HCT116 (cell line): ENCODE measurements at regions not wholly inside any gene's neighbourhood (a gene's known extent, or its start where the extent isn't known, plus 50 kb on each side); places are given as distances from the start of the nearest gene placed in this dataset.

ENCODE experiments used
- ATAC-seq: fragments of 200-7000 bp; cut with Tn5 transposase; 2 replicates; pipeline ENCODE4 v1.9.1; 2020; ENCODE audit warnings: mild to moderate bottlenecking, moderate library complexity
- BruUV-seq: library from RNA; stranded (reverse); fragments of 400-500 nt; replicated peaks from 2 replicates; lab custom pipeline; 2021; lab: Mats Ljungman, UMichigan
- CTCF ChIA-PET: fragments of 300-600 bp; sonication (Branson Sonifier 250); formaldehyde crosslinking; loops from one replicate; lab custom pipeline; 2021; ENCODE audit warnings: antibody characterized with exemption; lab: Charles Lee
- POLR2A ChIA-PET: fragments of 300-600, 350-600 bp; sonication (Branson Sonifier 250); formaldehyde crosslinking; loops from one replicate; lab custom pipeline; 2021; ENCODE audit warnings: antibody characterized with exemption; lab: Charles Lee
- RAD21 ChIA-PET, 2 experiments: fragments of 300-600 bp; sonication (Branson Sonifier 250); formaldehyde crosslinking; loops; one replicate each; lab custom pipeline; 2023; ENCODE audit warnings: low total read pairs in 2 of 2; ENCODE audit not compliant: uncharacterized antibody in 2 of 2, unreplicated experiment in 2 of 2, low non-redundant PET in 1 of 2; lab: Charles Lee
- DNase-seq: peaks from one replicate; pipeline ENCODE4 v3.0.0-alpha.2; 2010; ENCODE audit warnings: low read depth, low spot score
- H2AFZ ChIP-seq: fragments of 200-600 bp; shearing (Covaris generic), sonication (generic); 2 replicates; pipeline ENCODE4 v1.6.1; 2017; ENCODE audit warnings: low read depth, mixed run types, mixed read lengths, antibody characterized with exemption, low read length; ENCODE audit not compliant: poor library complexity, severe bottlenecking
- H3K27ac ChIP-seq: 2 replicates; pipeline ENCODE4 v1.5.1; 2012; ENCODE audit warnings: low read depth, low read length
- H3K27me3 ChIP-seq: fragments of 200-600 bp; sonication (generic); 2 replicates; pipeline ENCODE4 v1.6.1; 2016; ENCODE audit warnings: mixed run types, low read length, mixed read lengths; ENCODE audit not compliant: insufficient read depth
- H3K36me3 ChIP-seq, 2 experiments: fragments of 200-500 bp in 1 of 2; fragments of 200-600 bp in 1 of 2; sonication (Bioruptor generic) in 1 of 2; sonication (generic) in 1 of 2; 2 replicates each; pipeline versions ENCODE4 v1.5.1 to v1.6.1; 2014 to 2016; ENCODE audit warnings: low read length in 2 of 2, inconsistent platforms in 1 of 2, mixed read lengths in 1 of 2, mixed run types in 1 of 2; ENCODE audit not compliant: insufficient read depth in 2 of 2, control insufficient read depth in 1 of 2
- H3K4me1 ChIP-seq, 2 experiments: fragments of 200-600 bp in 1 of 2; sonication (generic) in 1 of 2; 2 replicates each; pipeline versions ENCODE4 v1.5.1 to v1.6.1; 2012 to 2017; ENCODE audit warnings: low read length in 2 of 2, inconsistent platforms in 1 of 2, mild to moderate bottlenecking in 1 of 2, mixed read lengths in 1 of 2, mixed run types in 1 of 2, moderate library complexity in 1 of 2; ENCODE audit not compliant: insufficient read depth in 2 of 2, control insufficient read depth in 1 of 2
- H3K4me2 ChIP-seq: fragments of 200-600 bp; sonication (generic); 2 replicates; pipeline ENCODE4 v1.6.1; 2017; ENCODE audit warnings: mixed run types, low read length, mixed read lengths
- H3K4me3 ChIP-seq, 2 experiments: fragments of 200-600 bp in 1 of 2; sonication (generic) in 1 of 2; replicated peaks in 1 of 2; 2 replicates each; pipeline ENCODE4 v1.5.1; 2011 to 2016; ENCODE audit warnings: low read length in 2 of 2, control low read depth in 1 of 2, low read depth in 1 of 2, mild to moderate bottlenecking in 1 of 2, mixed read lengths in 1 of 2, mixed run types in 1 of 2
- H3K79me2 ChIP-seq: fragments of 200-600 bp; sonication (generic); 2 replicates; pipeline ENCODE4 v1.6.1; 2017; ENCODE audit warnings: mild to moderate bottlenecking, mixed run types, low read length, moderate library complexity, mixed read lengths; ENCODE audit not compliant: insufficient read depth
- H3K9ac ChIP-seq: fragments of 200-600 bp; sonication (generic); 2 replicates; pipeline ENCODE4 v1.6.1; 2016; ENCODE audit warnings: low read length, mixed read lengths
- H3K9me2 ChIP-seq: fragments of 200-600 bp; sonication (generic), shearing (Covaris generic); 2 replicates; pipeline ENCODE4 v1.6.1; 2017; ENCODE audit warnings: mixed run types, mild to moderate bottlenecking, moderate library complexity; ENCODE audit not compliant: insufficient read depth
- H3K9me3 ChIP-seq, 2 experiments: fragments of 200-500 bp in 1 of 2; fragments of 200-600 bp in 1 of 2; sonication (Bioruptor generic) in 1 of 2; sonication (generic) in 1 of 2; 2 replicates each; pipeline ENCODE4 v1.6.1; 2014 to 2017; ENCODE audit warnings: low read length in 2 of 2, mixed read lengths in 2 of 2, inconsistent platforms in 1 of 2, low read depth in 1 of 2, mild to moderate bottlenecking in 1 of 2, mixed run types in 1 of 2, moderate library complexity in 1 of 2; ENCODE audit not compliant: control insufficient read depth in 1 of 2, insufficient read depth in 1 of 2
- H4K20me1 ChIP-seq: fragments of 200-600 bp; sonication (generic), shearing (Covaris generic); 2 replicates; pipeline ENCODE4 v1.6.1; 2017; ENCODE audit warnings: mixed run types, mild to moderate bottlenecking, moderate library complexity; ENCODE audit not compliant: insufficient read depth
- CBX3 ChIP-seq: IDR thresholded peaks from 2 replicates; pipeline ENCODE4 v1.6.1; 2012; ENCODE audit warnings: low read depth
- CEBPB ChIP-seq: IDR thresholded peaks from 2 replicates; pipeline ENCODE4 v1.6.1; 2012; ENCODE audit warnings: low read depth
- EGR1 ChIP-seq: IDR thresholded peaks from 2 replicates; pipeline ENCODE4 v1.6.1; 2012; ENCODE audit warnings: low read depth
- EZH2 ChIP-seq: fragments of 200-600 bp; sonication (generic); IDR thresholded peaks from 2 replicates; pipeline ENCODE4 v1.6.1; 2017; ENCODE audit warnings: antibody characterized with exemption, mixed run types
- EZH2phosphoT487 ChIP-seq: fragments of 200-600 bp; IDR thresholded peaks from 2 replicates; pipeline ENCODE4 v1.6.1; 2018; ENCODE audit warnings: antibody characterized with exemption, borderline replicate concordance
- POLR2A ChIP-seq: IDR thresholded peaks from 2 replicates; pipeline ENCODE4 v1.7.0; 2011; ENCODE audit warnings: borderline replicate concordance; ENCODE audit not compliant: insufficient read depth, insufficient read length; ENCODE audit errors: extremely low read depth
- RAD21 ChIP-seq: IDR thresholded peaks from 2 replicates; pipeline ENCODE4 v1.6.1; 2012; ENCODE audit warnings: low read depth, mild to moderate bottlenecking
- SIN3A ChIP-seq: IDR thresholded peaks from 2 replicates; pipeline ENCODE4 v1.6.1; 2012; ENCODE audit warnings: low read depth
- SRF ChIP-seq: IDR thresholded peaks from 2 replicates; pipeline ENCODE4 v1.6.1; 2012; ENCODE audit warnings: low read depth
- ZNF274 ChIP-seq: fragments of 200-500 bp; sonication (Bioruptor generic); IDR thresholded peaks from 2 replicates; pipeline ENCODE4 v1.6.1; 2014; ENCODE audit warnings: mild to moderate bottlenecking, low read depth, low read length, inconsistent platforms
- intact Hi-C: fragments of 100-400 bp; cut with micrococcal nuclease; formaldehyde crosslinking; loops from 2 replicates; pipeline ENCODE4 v1.10.0; 2022
- TF ChIP-seq, protein P1 (sequence below): IDR thresholded peaks from 2 replicates; pipeline ENCODE4 v1.6.1; 2012
- TF ChIP-seq, protein P2 (sequence below), 3 experiments: fragments of 200-600 bp in 1 of 3; sonication (generic) in 1 of 3; IDR thresholded peaks in 2 of 3; conservative IDR thresholded peaks in 1 of 3; 2 replicates each; pipeline ENCODE4 v1.5.1; 2012 to 2017; ENCODE audit warnings: low read depth in 2 of 3, low read length in 2 of 3, antibody characterized with exemption in 1 of 3, borderline replicate concordance in 1 of 3, control low read depth in 1 of 3, mild to moderate bottlenecking in 1 of 3, mixed read lengths in 1 of 3, mixed run types in 1 of 3, moderate library complexity in 1 of 3; ENCODE audit not compliant: insufficient read depth in 1 of 3
- TF ChIP-seq, protein P3 (sequence below): IDR thresholded peaks from 2 replicates; pipeline ENCODE4 v1.6.1; 2012; ENCODE audit warnings: low read depth

DNA sequence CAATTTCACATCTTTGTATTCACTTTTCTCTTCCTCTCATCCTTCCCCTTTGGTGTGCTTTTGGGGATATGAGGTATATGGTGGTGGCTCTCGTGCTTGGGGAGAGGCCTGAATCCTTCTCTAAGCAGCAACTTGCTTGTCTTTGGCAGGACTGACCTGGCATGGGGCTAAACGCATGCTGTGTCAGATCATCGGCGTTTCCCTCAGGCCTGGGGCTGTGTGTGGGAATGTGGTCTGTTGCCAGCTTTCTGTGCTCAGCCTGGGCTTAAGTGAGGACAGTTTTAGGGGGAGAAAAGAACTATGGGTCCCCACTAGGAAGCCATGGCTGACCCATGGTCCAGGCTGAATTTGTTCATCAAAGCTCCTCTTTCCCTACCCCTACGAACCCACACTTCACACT is 60.7 kb downstream of the TET3 start:
- POLR2A ChIA-PET = no interaction called here
- no peak overlapping the region for H2AFZ ChIP-seq

More for the DNA sequence above, 60.7 kb downstream of the TET3 start:
- H4K20me1 ChIP-seq = no peaks in the 10 kb centered on the region; the same call in 1 of the 2 replicates
- no peaks in the 10 kb centered on the region for H3K9me2 ChIP-seq
- no peak overlapping the region for H3K9ac ChIP-seq
- no TSS peak for BruUV-seq
- CTCF ChIA-PET = no interaction called here
- intact Hi-C loops = no loop called here
- TF ChIP-seq POLR2A = no peak
- TF ChIP-seq EGR1 = no peak
- TF ChIP-seq EZH2 = no peak
- no peak for TF ChIP-seq CEBPB
- TF ChIP-seq SIN3A = no peak
- no peak for TF ChIP-seq CBX3
- TF ChIP-seq, protein P1, sequence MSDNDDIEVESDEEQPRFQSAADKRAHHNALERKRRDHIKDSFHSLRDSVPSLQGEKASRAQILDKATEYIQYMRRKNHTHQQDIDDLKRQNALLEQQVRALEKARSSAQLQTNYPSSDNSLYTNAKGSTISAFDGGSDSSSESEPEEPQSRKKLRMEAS = no peak
- no peak for TF ChIP-seq RAD21
- TF ChIP-seq, protein P2, sequence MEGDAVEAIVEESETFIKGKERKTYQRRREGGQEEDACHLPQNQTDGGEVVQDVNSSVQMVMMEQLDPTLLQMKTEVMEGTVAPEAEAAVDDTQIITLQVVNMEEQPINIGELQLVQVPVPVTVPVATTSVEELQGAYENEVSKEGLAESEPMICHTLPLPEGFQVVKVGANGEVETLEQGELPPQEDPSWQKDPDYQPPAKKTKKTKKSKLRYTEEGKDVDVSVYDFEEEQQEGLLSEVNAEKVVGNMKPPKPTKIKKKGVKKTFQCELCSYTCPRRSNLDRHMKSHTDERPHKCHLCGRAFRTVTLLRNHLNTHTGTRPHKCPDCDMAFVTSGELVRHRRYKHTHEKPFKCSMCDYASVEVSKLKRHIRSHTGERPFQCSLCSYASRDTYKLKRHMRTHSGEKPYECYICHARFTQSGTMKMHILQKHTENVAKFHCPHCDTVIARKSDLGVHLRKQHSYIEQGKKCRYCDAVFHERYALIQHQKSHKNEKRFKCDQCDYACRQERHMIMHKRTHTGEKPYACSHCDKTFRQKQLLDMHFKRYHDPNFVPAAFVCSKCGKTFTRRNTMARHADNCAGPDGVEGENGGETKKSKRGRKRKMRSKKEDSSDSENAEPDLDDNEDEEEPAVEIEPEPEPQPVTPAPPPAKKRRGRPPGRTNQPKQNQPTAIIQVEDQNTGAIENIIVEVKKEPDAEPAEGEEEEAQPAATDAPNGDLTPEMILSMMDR (IDR thresholded peaks at IDR 0.05 in 2 of 3, conservative IDR thresholded peaks at IDR 0.05 in 1 of 3; ENCODE audit: borderline replicate concordance in 1 of 3, insufficient read depth in 1 of 3, low read depth in 2 of 3, low read length in 2 of 3) = no peak
- TF ChIP-seq ZNF274 = no peak
- TF ChIP-seq, protein P3, sequence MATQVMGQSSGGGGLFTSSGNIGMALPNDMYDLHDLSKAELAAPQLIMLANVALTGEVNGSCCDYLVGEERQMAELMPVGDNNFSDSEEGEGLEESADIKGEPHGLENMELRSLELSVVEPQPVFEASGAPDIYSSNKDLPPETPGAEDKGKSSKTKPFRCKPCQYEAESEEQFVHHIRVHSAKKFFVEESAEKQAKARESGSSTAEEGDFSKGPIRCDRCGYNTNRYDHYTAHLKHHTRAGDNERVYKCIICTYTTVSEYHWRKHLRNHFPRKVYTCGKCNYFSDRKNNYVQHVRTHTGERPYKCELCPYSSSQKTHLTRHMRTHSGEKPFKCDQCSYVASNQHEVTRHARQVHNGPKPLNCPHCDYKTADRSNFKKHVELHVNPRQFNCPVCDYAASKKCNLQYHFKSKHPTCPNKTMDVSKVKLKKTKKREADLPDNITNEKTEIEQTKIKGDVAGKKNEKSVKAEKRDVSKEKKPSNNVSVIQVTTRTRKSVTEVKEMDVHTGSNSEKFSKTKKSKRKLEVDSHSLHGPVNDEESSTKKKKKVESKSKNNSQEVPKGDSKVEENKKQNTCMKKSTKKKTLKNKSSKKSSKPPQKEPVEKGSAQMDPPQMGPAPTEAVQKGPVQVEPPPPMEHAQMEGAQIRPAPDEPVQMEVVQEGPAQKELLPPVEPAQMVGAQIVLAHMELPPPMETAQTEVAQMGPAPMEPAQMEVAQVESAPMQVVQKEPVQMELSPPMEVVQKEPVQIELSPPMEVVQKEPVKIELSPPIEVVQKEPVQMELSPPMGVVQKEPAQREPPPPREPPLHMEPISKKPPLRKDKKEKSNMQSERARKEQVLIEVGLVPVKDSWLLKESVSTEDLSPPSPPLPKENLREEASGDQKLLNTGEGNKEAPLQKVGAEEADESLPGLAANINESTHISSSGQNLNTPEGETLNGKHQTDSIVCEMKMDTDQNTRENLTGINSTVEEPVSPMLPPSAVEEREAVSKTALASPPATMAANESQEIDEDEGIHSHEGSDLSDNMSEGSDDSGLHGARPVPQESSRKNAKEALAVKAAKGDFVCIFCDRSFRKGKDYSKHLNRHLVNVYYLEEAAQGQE = no peak
- TF ChIP-seq SRF = no peak
- TF ChIP-seq EZH2phosphoT487 = no peak
- TF ChIP-seq, all 23 proteins: peak for 0
- Histone ChIP-seq H3K36me3 (peaks cover 0 to 10% of the 10 kb centered on the region in 2 experiments; a peak in 2 of 4 replicates), H3K27ac (no peak overlapping the region), H3K27me3 (no peaks in the 10 kb centered on the region), H3K79me2 (peaks cover 64% of the 10 kb centered on the region), H3K4me2 (no peak overlapping the region), H3K9me3 (no peaks in the 10 kb centered on the region), H3K4me1 (no peaks in the 10 kb centered on the region), H3K4me3 (no peak overlapping the region)
- DNase-seq (no peak), ATAC-seq (no peak)
- RAD21 ChIA-PET = no interaction called here
